ENCODE measurements at regions not wholly inside any gene's neighbourhood (a gene's known extent, or its start where the extent isn't known, plus 50 kb on each side); places are given as distances from the start of the nearest gene placed in this dataset.

DNA sequence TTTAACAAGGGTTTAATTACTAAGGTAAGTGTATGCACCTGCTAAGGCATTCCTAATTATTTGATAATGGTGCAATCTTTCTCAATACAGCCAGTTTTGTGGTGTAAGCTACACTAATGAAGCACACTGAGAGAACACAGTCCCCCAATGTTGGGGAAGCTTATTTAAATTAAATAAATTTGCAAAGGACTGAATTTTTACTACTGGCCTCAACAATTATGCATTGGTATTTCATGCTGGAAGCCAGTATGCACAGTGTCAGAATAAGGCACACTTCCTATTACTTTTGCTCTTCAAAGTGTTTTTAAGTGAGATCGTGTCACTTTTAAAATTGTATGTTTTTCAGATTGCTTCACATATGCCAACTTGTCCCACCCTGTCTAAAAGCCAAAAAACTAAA lies 103.2 kb upstream of the ZNF521 start:
- Histone ChIP-seq H3K36me3 (ENCODE audit: control insufficient read depth in 5 of 5, insufficient read depth in 5 of 5, low read length in 5 of 5) (no peaks in the 10 kb centered on the region), H3K4me1 (ENCODE audit: control insufficient read depth in 5 of 5, insufficient read depth in 5 of 5, low read length in 5 of 5) (peaks cover 0 to 49% (median 36%) of the 10 kb centered on the region in 5 donors), H3K27ac (ENCODE audit: low read depth, low read length) (no peak overlapping the region), H3K27me3 (ENCODE audit: control insufficient read depth in 5 of 5, insufficient read depth in 4 of 5, low read length in 5 of 5) (no peaks in the 10 kb centered on the region), H3K4me3 (ENCODE audit: low read depth in 1 of 5, low read length in 5 of 5) (no peak overlapping the region), H3K9me3 (ENCODE audit: control insufficient read depth in 5 of 5, low read length in 5 of 5) (peaks cover 2 to 7% (median 3%) of the 10 kb centered on the region in 5 donors), H3K9ac (ENCODE audit: low read length in 5 of 5) (no peak overlapping the region)

DNA sequence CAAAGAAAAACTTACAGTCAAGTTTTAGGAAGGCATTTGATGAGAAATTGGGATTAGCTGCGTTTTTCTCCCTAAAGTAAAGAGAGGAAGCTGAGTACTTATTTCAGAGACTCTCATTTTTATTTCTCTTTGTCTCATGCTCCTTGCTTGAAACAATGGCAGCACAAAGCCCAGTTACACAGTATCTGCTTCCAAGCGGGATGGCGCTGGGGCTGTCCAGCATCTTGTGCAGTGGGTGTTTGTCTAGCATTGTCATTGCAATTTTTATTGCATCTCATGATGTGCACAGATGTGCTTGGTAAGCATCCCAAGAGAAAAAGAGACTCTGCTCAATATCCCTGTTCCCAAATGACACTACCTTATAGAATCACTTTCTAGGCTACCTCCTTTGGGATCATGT lies 102.8 kb upstream of the ZNF521 start:
- peaks cover 2 to 7% (median 3%) of the 10 kb centered on the region in 5 donors for H3K9me3 ChIP-seq (ENCODE audit: control insufficient read depth in 5 of 5, low read length in 5 of 5)
- no peak overlapping the region for H3K4me3 ChIP-seq (ENCODE audit: low read depth in 1 of 5, low read length in 5 of 5)
- H3K27ac ChIP-seq (ENCODE audit: low read depth, low read length) = no peak overlapping the region
- H3K4me1 ChIP-seq (ENCODE audit: control insufficient read depth in 5 of 5, insufficient read depth in 5 of 5, low read length in 5 of 5) = peaks cover 0 to 45% (median 32%) of the 10 kb centered on the region in 5 donors
- H3K36me3 ChIP-seq (ENCODE audit: control insufficient read depth in 5 of 5, insufficient read depth in 5 of 5, low read length in 5 of 5) = no peaks in the 10 kb centered on the region
- no peak overlapping the region for H3K9ac ChIP-seq (ENCODE audit: low read length in 5 of 5)
- no peaks in the 10 kb centered on the region for H3K27me3 ChIP-seq (ENCODE audit: control insufficient read depth in 5 of 5, insufficient read depth in 4 of 5, low read length in 5 of 5)

DNA sequence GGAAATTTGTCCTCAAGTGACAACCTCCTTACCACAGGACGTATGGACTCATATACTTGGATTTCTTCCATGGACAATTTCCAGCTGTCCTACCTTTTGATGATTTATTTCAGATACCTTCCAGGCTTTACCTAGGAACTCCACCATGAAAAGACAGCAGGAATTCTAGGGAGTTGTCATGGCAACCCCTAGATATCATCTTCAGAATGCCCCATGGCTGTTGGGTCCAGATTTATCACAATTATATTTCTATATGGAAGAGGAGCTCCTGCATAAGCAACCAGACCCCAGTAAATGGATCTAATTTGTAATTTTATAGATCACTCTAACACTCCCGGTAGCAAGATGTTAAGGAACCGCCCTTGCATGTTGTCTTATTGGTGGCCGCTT lies 102.3 kb upstream of the ZNF521 start:
- Histone ChIP-seq H3K9ac (ENCODE audit: low read length in 5 of 5) (no peak overlapping the region), H3K4me1 (ENCODE audit: control insufficient read depth in 5 of 5, insufficient read depth in 5 of 5, low read length in 5 of 5) (peaks cover 0 to 40% (median 31%) of the 10 kb centered on the region in 5 donors), H3K27me3 (ENCODE audit: control insufficient read depth in 5 of 5, insufficient read depth in 4 of 5, low read length in 5 of 5) (no peaks in the 10 kb centered on the region), H3K27ac (ENCODE audit: low read depth, low read length) (no peak overlapping the region), H3K9me3 (ENCODE audit: control insufficient read depth in 5 of 5, low read length in 5 of 5) (peaks cover 2 to 7% (median 3%) of the 10 kb centered on the region in 5 donors), H3K4me3 (ENCODE audit: low read depth in 1 of 5, low read length in 5 of 5) (no peak overlapping the region), H3K36me3 (ENCODE audit: control insufficient read depth in 5 of 5, insufficient read depth in 5 of 5, low read length in 5 of 5) (no peaks in the 10 kb centered on the region)

DNA sequence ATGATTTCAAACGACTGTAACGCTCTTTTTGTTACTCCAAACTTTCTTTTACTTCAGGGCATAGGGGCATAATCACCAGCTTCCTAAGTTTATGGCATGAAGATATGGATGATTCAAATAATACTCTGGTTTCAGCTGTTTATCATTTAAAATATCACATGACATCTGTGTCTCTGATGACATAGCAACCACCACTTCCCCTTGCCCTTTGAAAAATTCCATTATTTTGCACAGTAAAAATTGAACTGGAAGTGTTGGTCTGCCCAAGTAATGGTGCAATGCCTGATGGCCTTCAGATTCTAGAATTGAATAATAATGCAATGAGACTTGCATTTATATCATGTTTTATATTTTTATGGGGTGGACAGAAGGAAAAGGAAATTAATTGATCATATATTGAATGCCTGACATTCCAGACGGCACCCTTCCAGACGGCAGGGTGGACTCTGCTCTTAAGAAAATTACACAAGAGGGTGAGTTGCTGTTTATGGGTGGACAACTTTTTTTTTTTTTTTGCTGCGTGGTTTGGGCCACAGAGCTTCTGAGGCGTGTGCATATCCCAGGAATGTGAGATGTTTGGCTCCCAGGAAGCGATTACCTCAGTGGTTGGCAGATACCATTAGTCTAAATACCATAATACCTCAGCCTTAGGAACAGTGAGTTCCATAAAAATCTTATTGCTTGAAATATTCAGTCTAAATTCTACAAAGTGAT lies 101.7 kb upstream of the ZNF521 start:
- Histone ChIP-seq H3K9ac (ENCODE audit: low read length in 5 of 5) (no peak overlapping the region), H3K4me3 (ENCODE audit: low read depth in 1 of 5, low read length in 5 of 5) (no peak overlapping the region), H3K4me1 (ENCODE audit: control insufficient read depth in 5 of 5, insufficient read depth in 5 of 5, low read length in 5 of 5) (peaks cover 0 to 39% (median 31%) of the 10 kb centered on the region in 5 donors), H3K9me3 (ENCODE audit: control insufficient read depth in 5 of 5, low read length in 5 of 5) (peaks cover 2 to 7% (median 3%) of the 10 kb centered on the region in 5 donors), H3K27ac (ENCODE audit: low read depth, low read length) (no peak overlapping the region), H3K36me3 (ENCODE audit: control insufficient read depth in 5 of 5, insufficient read depth in 5 of 5, low read length in 5 of 5) (no peaks in the 10 kb centered on the region), H3K27me3 (ENCODE audit: control insufficient read depth in 5 of 5, insufficient read depth in 4 of 5, low read length in 5 of 5) (no peaks in the 10 kb centered on the region)

DNA sequence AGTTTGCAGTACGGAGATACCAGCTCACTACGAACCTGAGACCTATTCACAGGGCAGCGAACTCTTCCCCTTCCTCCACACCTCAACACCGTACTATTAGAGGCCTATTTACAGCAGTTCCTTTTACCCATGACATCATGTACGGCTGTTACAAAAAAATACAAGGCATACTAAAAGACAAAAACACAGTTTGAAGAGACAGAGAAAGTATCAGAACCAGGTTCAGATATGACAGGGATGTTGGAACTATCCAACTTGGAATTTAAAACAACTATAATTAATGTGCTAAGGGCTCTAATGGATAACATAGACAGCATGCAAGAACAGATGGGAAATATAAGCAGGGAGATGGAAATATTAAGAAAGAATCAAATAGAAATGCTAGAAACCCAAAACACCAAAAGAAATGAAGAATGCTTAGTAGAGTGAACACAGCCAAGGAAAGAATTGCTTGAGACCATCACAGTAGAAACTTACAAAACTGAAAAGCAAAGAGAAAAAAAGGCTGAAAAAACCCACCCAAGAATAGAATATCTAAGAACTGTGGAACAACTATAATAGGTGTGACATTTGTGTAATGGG lies 99.2 kb upstream of the ZNF521 start:
- Histone ChIP-seq H3K27me3 (ENCODE audit: control insufficient read depth in 5 of 5, insufficient read depth in 4 of 5, low read length in 5 of 5) (no peaks in the 10 kb centered on the region), H3K27ac (ENCODE audit: low read depth, low read length) (no peak overlapping the region), H3K9me3 (ENCODE audit: control insufficient read depth in 5 of 5, low read length in 5 of 5) (peaks cover 2 to 7% (median 3%) of the 10 kb centered on the region in 5 donors), H3K4me1 (ENCODE audit: control insufficient read depth in 5 of 5, insufficient read depth in 5 of 5, low read length in 5 of 5) (peaks cover 0 to 21% (median 12%) of the 10 kb centered on the region in 5 donors), H3K9ac (ENCODE audit: low read length in 5 of 5) (no peak overlapping the region), H3K4me3 (ENCODE audit: low read depth in 1 of 5, low read length in 5 of 5) (no peak overlapping the region), H3K36me3 (ENCODE audit: control insufficient read depth in 5 of 5, insufficient read depth in 5 of 5, low read length in 5 of 5) (no peaks in the 10 kb centered on the region)

DNA sequence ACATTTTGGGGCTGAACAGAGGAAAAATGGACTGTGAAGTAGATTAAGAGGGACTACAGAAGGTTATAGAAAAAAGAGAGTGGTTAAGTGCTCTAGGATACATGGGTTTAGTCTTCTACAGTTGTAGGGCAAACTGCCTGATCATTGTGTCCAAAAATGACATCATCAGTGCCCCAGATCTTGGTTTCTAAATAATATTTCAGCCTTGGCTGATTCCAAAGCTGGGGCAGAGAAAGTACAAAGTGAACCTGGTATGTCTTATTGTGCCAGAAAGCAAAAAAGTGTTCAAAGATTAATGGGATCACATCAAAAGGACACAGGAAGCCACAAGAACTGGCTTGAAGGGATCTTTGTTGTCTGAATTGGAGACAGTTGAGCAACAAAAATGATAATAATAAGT lies 97.1 kb upstream of the ZNF521 start:
- H3K27ac ChIP-seq (ENCODE audit: low read depth, low read length) = no peak overlapping the region
- H3K4me3 ChIP-seq (ENCODE audit: low read depth in 1 of 5, low read length in 5 of 5) = no peak overlapping the region
- H3K36me3 ChIP-seq (ENCODE audit: control insufficient read depth in 5 of 5, insufficient read depth in 5 of 5, low read length in 5 of 5) = no peaks in the 10 kb centered on the region
- peaks cover 0 to 7% (median 5%) of the 10 kb centered on the region in 5 donors for H3K4me1 ChIP-seq (ENCODE audit: control insufficient read depth in 5 of 5, insufficient read depth in 5 of 5, low read length in 5 of 5)
- no peak overlapping the region for H3K9ac ChIP-seq (ENCODE audit: low read length in 5 of 5)
- peaks cover 2 to 7% (median 3%) of the 10 kb centered on the region in 5 donors for H3K9me3 ChIP-seq (ENCODE audit: control insufficient read depth in 5 of 5, low read length in 5 of 5)
- H3K27me3 ChIP-seq (ENCODE audit: control insufficient read depth in 5 of 5, insufficient read depth in 4 of 5, low read length in 5 of 5) = no peaks in the 10 kb centered on the region

DNA sequence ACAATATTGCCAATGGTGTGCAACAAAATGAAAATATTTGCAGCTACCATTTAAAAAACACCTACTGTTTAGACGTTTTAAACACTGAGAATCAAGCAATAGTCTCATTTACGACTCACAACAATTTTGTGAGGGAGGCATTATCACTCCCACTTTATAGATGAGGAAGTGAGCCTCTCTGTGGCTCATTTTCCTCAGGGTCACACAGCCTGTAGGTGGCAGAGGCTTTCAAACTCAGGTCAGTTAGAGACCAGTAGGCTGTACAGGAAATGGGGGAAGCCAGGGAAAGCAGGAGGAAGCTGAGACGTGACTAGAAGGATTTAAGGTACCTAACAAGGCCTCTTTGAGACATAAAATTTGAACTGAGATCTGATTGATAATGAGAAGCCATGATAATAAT lies 95.0 kb upstream of the ZNF521 start:
- Histone ChIP-seq H3K4me3 (ENCODE audit: low read depth in 1 of 5, low read length in 5 of 5) (no peak overlapping the region), H3K4me1 (ENCODE audit: control insufficient read depth in 5 of 5, insufficient read depth in 5 of 5, low read length in 5 of 5) (no peaks in the 10 kb centered on the region), H3K9ac (ENCODE audit: low read length in 5 of 5) (no peak overlapping the region), H3K27me3 (ENCODE audit: control insufficient read depth in 5 of 5, insufficient read depth in 4 of 5, low read length in 5 of 5) (no peaks in the 10 kb centered on the region), H3K36me3 (ENCODE audit: control insufficient read depth in 5 of 5, insufficient read depth in 5 of 5, low read length in 5 of 5) (no peaks in the 10 kb centered on the region), H3K9me3 (ENCODE audit: control insufficient read depth in 5 of 5, low read length in 5 of 5) (peaks cover 2 to 7% (median 3%) of the 10 kb centered on the region in 5 donors), H3K27ac (ENCODE audit: low read depth, low read length) (no peak overlapping the region)

DNA sequence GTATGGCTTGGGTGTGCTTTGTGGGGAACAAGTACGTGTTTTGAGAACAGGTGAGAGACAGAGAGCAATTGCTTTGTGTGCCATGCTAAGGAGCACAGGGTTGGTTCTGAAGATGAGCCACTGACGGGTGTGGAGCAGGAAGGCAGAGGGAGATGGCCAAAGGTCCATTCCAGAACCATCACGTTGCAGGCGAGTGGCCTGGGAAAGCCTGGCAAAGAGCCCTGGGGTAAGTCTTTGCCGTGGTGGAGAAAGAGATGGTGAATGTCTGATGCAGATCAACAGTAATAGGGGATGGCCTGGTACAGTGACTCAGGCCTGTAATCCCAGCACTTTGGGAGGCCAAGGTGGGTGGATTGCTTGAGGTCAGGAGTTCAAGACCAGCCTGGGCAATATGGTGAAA lies 93.5 kb upstream of the ZNF521 start:
- no peaks in the 10 kb centered on the region for H3K4me1 ChIP-seq (ENCODE audit: control insufficient read depth in 5 of 5, insufficient read depth in 5 of 5, low read length in 5 of 5)
- H3K27me3 ChIP-seq (ENCODE audit: control insufficient read depth in 5 of 5, insufficient read depth in 4 of 5, low read length in 5 of 5) = no peaks in the 10 kb centered on the region
- H3K9ac ChIP-seq (ENCODE audit: low read length in 5 of 5) = no peak overlapping the region
- H3K27ac ChIP-seq (ENCODE audit: low read depth, low read length) = no peak overlapping the region
- H3K36me3 ChIP-seq (ENCODE audit: control insufficient read depth in 5 of 5, insufficient read depth in 5 of 5, low read length in 5 of 5) = no peaks in the 10 kb centered on the region
- H3K9me3 ChIP-seq (ENCODE audit: control insufficient read depth in 5 of 5, low read length in 5 of 5) = no peaks in the 10 kb centered on the region
- no peak overlapping the region for H3K4me3 ChIP-seq (ENCODE audit: low read depth in 1 of 5, low read length in 5 of 5)

DNA sequence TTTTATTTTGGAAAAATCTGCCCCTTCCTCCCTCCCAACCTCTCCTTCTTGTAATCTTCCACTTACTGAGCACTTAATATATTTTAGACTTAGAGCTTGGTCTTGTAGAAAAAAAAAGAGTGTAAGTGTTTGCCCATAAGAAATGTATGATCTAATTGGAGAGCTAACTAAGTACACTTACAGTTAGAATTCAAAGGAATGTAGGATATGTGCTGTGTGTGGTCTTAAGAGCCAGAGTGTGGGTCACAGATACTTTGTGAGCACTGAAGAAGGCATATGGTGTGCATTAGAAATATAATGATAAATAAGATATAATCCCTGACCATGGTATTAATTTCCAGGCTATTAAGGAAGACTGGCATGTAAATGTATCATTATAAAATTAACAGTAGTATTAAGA lies 91.8 kb upstream of the ZNF521 start:
- no peaks in the 10 kb centered on the region for H3K27me3 ChIP-seq (ENCODE audit: control insufficient read depth in 5 of 5, insufficient read depth in 4 of 5, low read length in 5 of 5)
- H3K9ac ChIP-seq (ENCODE audit: low read length in 5 of 5) = no peak overlapping the region
- H3K36me3 ChIP-seq (ENCODE audit: control insufficient read depth in 5 of 5, insufficient read depth in 5 of 5, low read length in 5 of 5) = no peaks in the 10 kb centered on the region
- no peaks in the 10 kb centered on the region for H3K4me1 ChIP-seq (ENCODE audit: control insufficient read depth in 5 of 5, insufficient read depth in 5 of 5, low read length in 5 of 5)
- H3K9me3 ChIP-seq (ENCODE audit: control insufficient read depth in 5 of 5, low read length in 5 of 5) = no peaks in the 10 kb centered on the region
- no peak overlapping the region for H3K4me3 ChIP-seq (ENCODE audit: low read depth in 1 of 5, low read length in 5 of 5)
- H3K27ac ChIP-seq (ENCODE audit: low read depth, low read length) = no peak overlapping the region

DNA sequence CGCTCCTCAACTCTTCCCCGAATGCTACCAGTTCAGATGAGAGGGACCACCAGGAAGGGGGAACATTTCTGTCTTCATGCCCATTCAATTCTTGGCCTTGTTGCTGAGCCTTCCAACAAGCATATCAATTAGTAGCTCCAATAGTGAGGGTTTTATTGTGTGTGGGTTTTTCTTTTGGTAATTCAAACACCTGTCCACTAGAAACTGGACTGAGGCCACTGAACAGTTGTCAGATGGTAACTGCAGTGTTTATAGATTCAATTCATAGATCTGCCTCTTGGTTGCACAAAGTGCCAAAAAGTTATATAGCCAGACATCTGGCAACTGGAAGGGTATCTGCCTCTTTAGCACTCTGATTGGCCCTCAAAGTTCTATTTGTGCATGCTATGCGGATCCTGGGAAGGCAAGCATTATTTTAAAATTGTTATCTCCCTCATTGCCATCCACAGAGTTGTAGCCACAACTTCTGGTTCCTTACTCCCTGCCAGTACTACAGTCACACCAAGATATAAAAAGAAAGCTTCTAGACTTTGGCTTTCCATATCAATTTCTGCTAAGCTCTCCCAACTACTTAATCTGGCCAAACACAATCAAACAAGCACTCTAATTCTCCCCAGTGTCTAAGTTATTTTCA lies 83.3 kb upstream of the ZNF521 start:
- Histone ChIP-seq H3K4me3 (ENCODE audit: low read depth in 1 of 5, low read length in 5 of 5) (no peak overlapping the region), H3K9me3 (ENCODE audit: control insufficient read depth in 5 of 5, low read length in 5 of 5) (no peaks in the 10 kb centered on the region), H3K9ac (ENCODE audit: low read length in 5 of 5) (no peak overlapping the region)

More for the DNA sequence above, 83.3 kb upstream of the ZNF521 start:
- no peaks in the 10 kb centered on the region for H3K4me1 ChIP-seq (ENCODE audit: control insufficient read depth in 5 of 5, insufficient read depth in 5 of 5, low read length in 5 of 5)
- H3K27me3 ChIP-seq (ENCODE audit: control insufficient read depth in 5 of 5, insufficient read depth in 4 of 5, low read length in 5 of 5) = no peaks in the 10 kb centered on the region
- no peak overlapping the region for H3K27ac ChIP-seq (ENCODE audit: low read depth, low read length)
- H3K36me3 ChIP-seq (ENCODE audit: control insufficient read depth in 5 of 5, insufficient read depth in 5 of 5, low read length in 5 of 5) = no peaks in the 10 kb centered on the region

All from subcutaneous abdominal adipose tissue (tissue), 5 donors.